H9 (cell line): ENCODE measurements at regions not wholly inside any gene's neighbourhood (a gene's known extent, or its start where the extent isn't known, plus 50 kb on each side); places are given as distances from the start of the nearest gene placed in this dataset.

ENCODE experiments used
- DNase-seq: peaks from one replicate; pipeline ENCODE4 v3.0.0-alpha.2; 2017
- H2AFZ ChIP-seq: one replicate; pipeline ENCODE4 v1.6.1; 2013; ENCODE audit warnings: mild to moderate bottlenecking, low read length, control low read depth, moderate library complexity
- H2AK5ac ChIP-seq: 2 replicates; pipeline ENCODE4 v1.6.1; 2013; ENCODE audit warnings: low read length, control low read depth, mixed read lengths; ENCODE audit not compliant: insufficient read length
- H2BK120ac ChIP-seq: one replicate; pipeline ENCODE4 v1.6.1; 2013; ENCODE audit warnings: low read depth, mild to moderate bottlenecking, low read length, control low read depth, inconsistent platforms; ENCODE audit not compliant: poor library complexity, severe bottlenecking
- H2BK12ac ChIP-seq: 2 replicates; pipeline ENCODE4 v1.6.1; 2013; ENCODE audit warnings: low read length, control low read depth, mixed read lengths, low read depth; ENCODE audit not compliant: insufficient read length
- H2BK15ac ChIP-seq: 2 replicates; pipeline ENCODE4 v1.6.1; 2013; ENCODE audit warnings: low read depth, low read length, control low read depth
- H2BK20ac ChIP-seq: one replicate; pipeline ENCODE4 v1.6.1; 2013; ENCODE audit warnings: low read depth, mild to moderate bottlenecking, low read length, control low read depth, inconsistent platforms; ENCODE audit not compliant: poor library complexity, severe bottlenecking
- H2BK5ac ChIP-seq: 2 replicates; pipeline ENCODE4 v1.6.1; 2013; ENCODE audit warnings: low read length, control low read depth, mixed read lengths; ENCODE audit not compliant: insufficient read length
- H3K14ac ChIP-seq: 2 replicates; pipeline ENCODE4 v1.6.1; 2013; ENCODE audit warnings: low read length, control low read depth; ENCODE audit not compliant: insufficient read depth
- H3K18ac ChIP-seq: 2 replicates; pipeline ENCODE4 v1.6.1; 2013; ENCODE audit warnings: low read depth, mild to moderate bottlenecking, mixed read lengths, low read length, control low read depth; ENCODE audit not compliant: insufficient read length
- H3K23ac ChIP-seq: 2 replicates; pipeline ENCODE4 v1.6.1; 2013; ENCODE audit warnings: low read length, control low read depth, mixed read lengths, low read depth; ENCODE audit not compliant: insufficient read length
- H3K23me2 ChIP-seq: 2 replicates; pipeline ENCODE4 v1.6.1; 2013; ENCODE audit warnings: low read depth, mild to moderate bottlenecking, mixed read lengths, low read length, control low read depth; ENCODE audit not compliant: insufficient read length, poor library complexity, severe bottlenecking
- H3K27ac ChIP-seq: 2 replicates; pipeline ENCODE4 v1.5.1; 2013; ENCODE audit warnings: low read length, control low read depth, mixed read lengths, low read depth; ENCODE audit not compliant: insufficient read length
- H3K27me3 ChIP-seq: 2 replicates; pipeline ENCODE4 v1.6.1; 2013; ENCODE audit warnings: low read length, control low read depth, inconsistent platforms; ENCODE audit not compliant: insufficient read depth
- H3K4ac ChIP-seq: 2 replicates; pipeline ENCODE4 v1.6.1; 2013; ENCODE audit warnings: low read depth, mild to moderate bottlenecking, control low read depth, inconsistent platforms, low read length, moderate library complexity
- H3K4me1 ChIP-seq: 2 replicates; pipeline ENCODE4 v1.6.1; 2013; ENCODE audit warnings: low read length, control low read depth, inconsistent platforms; ENCODE audit not compliant: insufficient read depth
- H3K4me2 ChIP-seq: 2 replicates; pipeline ENCODE4 v1.6.1; 2013; ENCODE audit warnings: low read length, control low read depth, mixed read lengths; ENCODE audit not compliant: insufficient read length, insufficient read depth
- H3K56ac ChIP-seq: 2 replicates; pipeline ENCODE4 v1.6.1; 2013; ENCODE audit warnings: low read depth, mild to moderate bottlenecking, mixed read lengths, low read length, control low read depth; ENCODE audit not compliant: insufficient read length
- H3K79me1 ChIP-seq: 2 replicates; pipeline ENCODE4 v1.6.1; 2013; ENCODE audit warnings: low read depth, mild to moderate bottlenecking, moderate library complexity, low read length, control low read depth, inconsistent platforms; ENCODE audit not compliant: insufficient read depth, poor library complexity, severe bottlenecking
- H3K79me2 ChIP-seq: 2 replicates; pipeline ENCODE4 v1.6.1; 2013; ENCODE audit warnings: low read length, control low read depth, inconsistent platforms; ENCODE audit not compliant: insufficient read depth
- H3K9ac ChIP-seq: 2 replicates; pipeline ENCODE4 v1.6.1; 2013; ENCODE audit warnings: low read length, control low read depth, mixed read lengths; ENCODE audit not compliant: insufficient read length; ENCODE audit errors: extremely low read depth
- H3K9me3 ChIP-seq: one replicate; pipeline ENCODE4 v1.6.1; 2013; ENCODE audit warnings: low read depth, low read length, inconsistent platforms; ENCODE audit not compliant: control insufficient read depth
- H3T11ph ChIP-seq: one replicate; pipeline ENCODE4 v1.6.1; 2013; ENCODE audit warnings: mild to moderate bottlenecking, low read length, control low read depth, inconsistent platforms
- H4K20me1 ChIP-seq: one replicate; pipeline ENCODE4 v1.6.1; 2013; ENCODE audit not compliant: control insufficient read depth, insufficient read length, insufficient read depth
- H4K5ac ChIP-seq: 2 replicates; pipeline ENCODE4 v1.6.1; 2013; ENCODE audit warnings: low read depth, mild to moderate bottlenecking, mixed read lengths, low read length, control low read depth; ENCODE audit not compliant: insufficient read length
- H4K8ac ChIP-seq: replicated peaks from 2 replicates; pipeline ENCODE4 v1.6.1; 2013; ENCODE audit warnings: low read length, control low read depth, mixed read lengths, low read depth; ENCODE audit not compliant: insufficient read length
- H4K91ac ChIP-seq: 2 replicates; pipeline ENCODE4 v1.6.1; 2013; ENCODE audit warnings: low read depth, mild to moderate bottlenecking, moderate library complexity, mixed read lengths, low read length, control low read depth; ENCODE audit not compliant: insufficient read length
- H3K27ac Mint-ChIP-seq, 3 experiments: 2 replicates in 2 of 3; 3 replicates in 1 of 3; pipeline ENCODE4 v1.8.0; 2020 to 2021; ENCODE audit warnings: mixed read lengths in 3 of 3, mild to moderate bottlenecking in 1 of 3, moderate library complexity in 1 of 3
- H3K27me3 Mint-ChIP-seq: 2 replicates; pipeline ENCODE4 v1.8.0; 2021; ENCODE audit warnings: low read depth, mild to moderate bottlenecking, moderate library complexity, mixed read lengths
- H3K36me3 Mint-ChIP-seq, 3 experiments: 2 replicates in 2 of 3; 3 replicates in 1 of 3; pipeline ENCODE4 v1.8.0; 2020 to 2021; ENCODE audit warnings: low read depth in 3 of 3, mixed read lengths in 3 of 3; ENCODE audit not compliant: insufficient read depth in 1 of 3
- H3K4me1 Mint-ChIP-seq, 2 experiments: 2 replicates each; pipeline ENCODE4 v1.8.0; 2020; ENCODE audit warnings: mixed read lengths in 2 of 2
- H3K4me3 Mint-ChIP-seq, 2 experiments: 2 replicates in 1 of 2; 3 replicates in 1 of 2; pipeline ENCODE4 v1.8.0; 2020 to 2021; ENCODE audit warnings: mild to moderate bottlenecking in 2 of 2, mixed read lengths in 2 of 2, moderate library complexity in 1 of 2
- H3K9me3 Mint-ChIP-seq, 2 experiments: 2 replicates in 1 of 2; 3 replicates in 1 of 2; pipeline ENCODE4 v1.8.0; 2020; ENCODE audit warnings: mild to moderate bottlenecking in 2 of 2, mixed read lengths in 2 of 2, moderate library complexity in 1 of 2
- CTCF ChIP-seq: fragments of 200-600 bp; sonication (generic); conservative IDR thresholded peaks from 3 replicates; pipeline ENCODE4 v1.8.0; 2021; ENCODE audit warnings: antibody characterized with exemption, mild to moderate bottlenecking
- WGBS: extraction: QIAGEN DNeasy Blood & Tissue Kit; methylation state at CpG from one replicate; pipeline ENCODE4 v1.1.7; 2013; ENCODE audit warnings: missing lambda C conversion rate, low lambda C conversion rate, mixed read lengths; ENCODE audit not compliant: insufficient read length; ENCODE audit errors: extremely low coverage; 5-methylcytosine and 5-hydroxymethylcytosine counted together

DNA sequence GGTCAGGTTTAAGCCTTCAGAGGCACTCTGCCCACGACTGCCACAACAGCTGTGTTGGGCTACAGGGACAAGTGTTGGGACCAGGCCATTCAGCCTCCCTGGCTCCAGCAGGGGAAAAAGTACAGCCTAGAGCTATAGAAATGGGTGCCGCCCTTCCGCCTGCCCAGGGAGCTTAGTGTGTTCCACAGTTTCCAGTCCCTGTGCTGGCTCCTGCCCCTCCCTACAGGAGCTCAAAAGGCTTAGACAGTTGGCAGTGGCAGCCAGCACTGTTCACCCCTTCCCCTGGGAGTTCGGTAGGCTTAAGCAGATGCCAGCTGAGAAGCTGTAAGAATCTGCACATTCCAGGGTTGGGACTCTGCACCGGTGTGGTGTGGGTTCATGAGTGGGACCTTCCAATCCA lies 408.2 kb upstream of the INTU start:
- no peak overlapping the region for H2BK5ac ChIP-seq
- H3K4me3 Mint-ChIP-seq, result no peak overlapping the region
- no peak for DNase-seq
- no peaks in the 10 kb centered on the region for H3K9me3 ChIP-seq
- no peak overlapping the region for H4K8ac ChIP-seq
- H2BK120ac ChIP-seq, result no peak overlapping the region
- H3K36me3 Mint-ChIP-seq, result peaks cover 0 to 4% (median 0%) of the 10 kb centered on the region in 3 experiments; a peak in 3 of 7 replicates
- H3K23me2 ChIP-seq, result no peaks in the 10 kb centered on the region
- H3K56ac ChIP-seq, result no peak overlapping the region
- no peak overlapping the region for H3K18ac ChIP-seq
- no peak overlapping the region for H3K27ac ChIP-seq
- H3T11ph ChIP-seq, result no peak overlapping the region
- no peak overlapping the region for H2BK20ac ChIP-seq
- no peaks in the 10 kb centered on the region for H3K4me1 ChIP-seq
- H3K4ac ChIP-seq, result no peak overlapping the region
- no peaks in the 10 kb centered on the region for H3K27me3 ChIP-seq
- TF ChIP-seq CTCF, result no peak
- H4K20me1 ChIP-seq, result no peaks in the 10 kb centered on the region
- no peak overlapping the region for H3K9ac ChIP-seq
- H3K23ac ChIP-seq, result no peak overlapping the region
- no peak overlapping the region for H2AFZ ChIP-seq
- H2BK12ac ChIP-seq, result no peak overlapping the region
- H3K14ac ChIP-seq, result no peak overlapping the region
- no peak overlapping the region for H4K5ac ChIP-seq
- no peaks in the 10 kb centered on the region for H3K4me1 Mint-ChIP-seq
- H3K79me1 ChIP-seq, result no peaks in the 10 kb centered on the region
- no peak overlapping the region for H4K91ac ChIP-seq
- no peak overlapping the region for H2AK5ac ChIP-seq
- peaks cover 0 to 3% of the 10 kb centered on the region in 2 experiments; a peak in 2 of 5 replicates for H3K9me3 Mint-ChIP-seq
- no peaks in the 10 kb centered on the region for H3K79me2 ChIP-seq
- WGBS, result no CpG with 5 or more reads among the region's 5 CpGs
- no peaks in the 10 kb centered on the region for H3K27me3 Mint-ChIP-seq
- H3K27ac Mint-ChIP-seq, result no peak overlapping the region; a peak in 1 of 7 replicates
- H2BK15ac ChIP-seq, result no peak overlapping the region
- no peak overlapping the region for H3K4me2 ChIP-seq
